ENCODE measurements at regions not wholly inside any gene's neighbourhood (a gene's known extent, or its start where the extent isn't known, plus 50 kb on each side); places are given as distances from the start of the nearest gene placed in this dataset.

DNA sequence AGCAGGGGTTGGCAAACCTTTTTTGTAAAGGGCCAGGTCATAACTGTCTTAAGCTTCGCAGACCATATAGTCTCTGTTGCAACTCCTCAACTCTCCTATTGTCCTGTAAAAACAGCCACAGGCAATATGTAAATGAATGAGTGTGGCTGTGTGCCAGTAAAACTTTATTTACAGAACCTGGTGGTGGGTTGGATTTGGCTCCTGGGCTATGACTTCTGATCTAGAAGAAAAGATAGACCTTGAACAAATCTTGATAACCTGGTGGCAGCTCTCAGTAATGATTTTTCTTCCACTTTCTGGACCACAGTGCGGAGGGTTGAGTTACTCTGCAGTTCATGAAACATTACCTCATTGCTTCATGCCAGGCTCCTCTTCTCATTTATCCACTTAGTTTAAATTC is 139.3 kb downstream of the MYCN start:
- TF ChIP-seq POLR2AphosphoS5 (IDR thresholded peaks at IDR 0.05; ENCODE audit: low read depth, low read length): no peak

- TF ChIP-seq POLR2AphosphoS5 (IDR thresholded peaks at IDR 0.05; ENCODE audit: low read depth, low read length) (no peak), FOXP2 (optimal IDR thresholded peaks at IDR 0.05; ENCODE audit: borderline replicate concordance, extremely low read depth, extremely low read length, insufficient read depth) (no peak), SIN3A (IDR thresholded peaks at IDR 0.05; ENCODE audit: borderline replicate concordance, insufficient read depth, low read length) (no peak), REST (IDR thresholded peaks at IDR 0.05; ENCODE audit: insufficient read depth in 1 of 2, low read depth in 2 of 2, low read length in 2 of 2) (no peak), TAF1 (IDR thresholded peaks at IDR 0.05; ENCODE audit: borderline replicate concordance, insufficient read depth, low read length) (no peak)
Measured at GRCh38 chr2:16077601-16078000, 137.3 kb downstream of the MYCN start.

- TF ChIP-seq FOXP2 (optimal IDR thresholded peaks at IDR 0.05; ENCODE audit: borderline replicate concordance, extremely low read depth, extremely low read length, insufficient read depth) (no peak), POLR2AphosphoS5 (IDR thresholded peaks at IDR 0.05; ENCODE audit: low read depth, low read length) (no peak), TAF1 (IDR thresholded peaks at IDR 0.05; ENCODE audit: borderline replicate concordance, insufficient read depth, low read length) (no peak), REST (IDR thresholded peaks at IDR 0.05; ENCODE audit: insufficient read depth in 1 of 2, low read depth in 2 of 2, low read length in 2 of 2) (no peak), SIN3A (IDR thresholded peaks at IDR 0.05; ENCODE audit: borderline replicate concordance, insufficient read depth, low read length) (no peak)
Measured at GRCh38 chr2:16076911-16077310, 136.6 kb downstream of the MYCN start.

DNA sequence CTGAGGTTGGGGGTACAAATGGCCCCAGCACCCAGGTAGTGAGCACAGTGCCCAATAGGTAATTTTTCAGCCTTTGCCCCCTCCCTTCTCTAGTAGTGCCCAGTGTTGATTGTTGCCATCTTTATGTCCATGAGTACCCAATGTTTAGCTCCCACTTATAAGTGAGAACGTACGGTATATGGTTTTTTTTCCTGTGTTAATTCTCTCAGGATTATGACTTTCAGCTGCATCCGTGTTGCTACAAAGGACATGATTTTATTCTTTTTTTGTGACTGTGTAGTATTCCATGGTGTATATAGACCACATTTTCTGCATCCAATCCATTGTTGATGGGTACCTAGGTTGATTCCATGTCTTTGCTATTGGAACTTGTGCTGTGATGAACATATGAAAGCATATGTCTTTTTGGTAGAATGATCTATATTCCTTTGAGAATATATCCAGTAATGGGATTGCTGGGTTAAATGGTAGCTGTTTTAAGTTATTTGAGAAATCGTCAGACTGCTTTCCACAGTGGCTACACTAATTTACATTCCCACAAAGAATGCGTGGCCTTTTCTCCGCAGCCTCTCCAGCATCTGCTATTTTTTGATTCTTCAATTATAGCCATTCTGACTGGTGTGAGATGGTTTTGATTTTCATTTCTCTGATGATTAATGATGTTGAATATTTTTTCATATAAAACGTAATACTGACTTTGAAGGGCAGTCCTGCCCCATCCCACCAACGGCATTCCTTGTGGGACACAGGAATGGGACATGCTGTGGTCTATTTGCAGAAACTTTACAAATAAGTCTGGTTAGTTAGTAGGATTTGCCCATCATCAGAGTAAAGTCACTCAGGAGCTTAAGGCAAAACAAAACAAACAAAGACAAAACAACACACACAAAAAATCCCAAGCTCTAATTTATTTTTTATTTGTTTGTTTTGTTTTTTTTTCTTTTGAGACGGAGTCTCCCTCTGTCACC is 135.0 kb downstream of the MYCN start:
- TF ChIP-seq TAF1 (IDR thresholded peaks at IDR 0.05; ENCODE audit: borderline replicate concordance, insufficient read depth, low read length) (no peak), FOXP2 (optimal IDR thresholded peaks at IDR 0.05; ENCODE audit: borderline replicate concordance, extremely low read depth, extremely low read length, insufficient read depth) (no peak), REST (IDR thresholded peaks at IDR 0.05; ENCODE audit: insufficient read depth in 1 of 2, low read depth in 2 of 2, low read length in 2 of 2) (no peak), SIN3A (IDR thresholded peaks at IDR 0.05; ENCODE audit: borderline replicate concordance, insufficient read depth, low read length) (no peak), POLR2AphosphoS5 (IDR thresholded peaks at IDR 0.05; ENCODE audit: low read depth, low read length) (no peak)

DNA sequence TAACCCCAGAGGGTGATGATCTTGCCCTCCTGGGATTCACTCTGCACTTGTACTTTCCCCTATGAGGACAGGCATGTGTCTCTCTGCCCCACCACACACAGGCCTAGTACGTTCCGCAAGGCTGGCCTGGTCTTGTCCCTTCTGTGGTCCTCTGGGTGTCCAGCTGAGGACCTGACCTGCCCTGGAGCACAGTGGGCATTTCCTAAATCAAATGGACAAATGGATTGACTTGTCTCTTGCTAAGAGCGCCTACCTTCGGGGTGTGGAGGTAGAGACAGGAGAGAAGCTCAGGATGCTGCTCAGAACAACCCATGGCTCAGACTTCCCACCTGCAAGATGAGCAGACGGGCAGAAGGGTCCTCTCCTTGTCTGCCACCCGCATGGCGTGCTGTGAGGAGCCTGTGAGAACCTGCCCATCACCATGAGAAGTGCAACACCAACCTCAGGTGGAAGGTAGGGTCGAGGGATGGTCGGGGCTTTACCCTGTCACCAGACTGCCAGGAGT is 133.6 kb downstream of the MYCN start:
- TF ChIP-seq SIN3A (IDR thresholded peaks at IDR 0.05; ENCODE audit: borderline replicate concordance, insufficient read depth, low read length): no peak
- TF ChIP-seq POLR2AphosphoS5 (IDR thresholded peaks at IDR 0.05; ENCODE audit: low read depth, low read length): no peak
- TF ChIP-seq REST (IDR thresholded peaks at IDR 0.05; ENCODE audit: insufficient read depth in 1 of 2, low read depth in 2 of 2, low read length in 2 of 2): no peak
- no peak for TF ChIP-seq FOXP2 (optimal IDR thresholded peaks at IDR 0.05; ENCODE audit: borderline replicate concordance, extremely low read depth, extremely low read length, insufficient read depth)
- TF ChIP-seq TAF1 (IDR thresholded peaks at IDR 0.05; ENCODE audit: borderline replicate concordance, insufficient read depth, low read length): no peak
